Stimulated activated CD8-positive, alpha-beta memory T cell treated with anti-CD3 and anti-CD28 coated beads, Interleukin-7, amount 100 ng/mL, for 24 hours (primary cell): ENCODE measurements at regions not wholly inside any gene's neighbourhood (a gene's known extent, or its start where the extent isn't known, plus 50 kb on each side); places are given as distances from the start of the nearest gene placed in this dataset.
A peak's percentile ranks its signal among the peaks of the same experiment; 100 is the strongest.
"Not testable (repeated sequence)": the region's sequence is repeated elsewhere in the genome, so short reads cannot be mapped to it uniquely, and the experiment has no call there.

Source experiments
- DNase-seq: peaks from one replicate; pipeline ENCODE4 v3.0.0-alpha.2; 2020; ENCODE audit warnings: low read depth

- DNase-seq = no peak
These were observed 1149.1 kb downstream of the VRK1 start for GRCh38 chr14:97946240-97946639.

GRCh38 chr14:97946641-97947040 lies 1149.5 kb downstream of the VRK1 start:
- DNase-seq = no peak

- no peak for DNase-seq
These were observed 1151.7 kb downstream of the VRK1 start for GRCh38 chr14:97948841-97949240.

- DNase-seq = no peak
These were observed 1159.6 kb downstream of the VRK1 start for GRCh38 chr14:97956581-97957340.

- DNase-seq = no peak
These were observed 1162.1 kb downstream of the VRK1 start for GRCh38 chr14:97959251-97959650.

- DNase-seq = no peak
These were observed 1163.3 kb downstream of the VRK1 start for GRCh38 chr14:97960436-97960835.

- no peak for DNase-seq
These were observed 1173.0 kb downstream of the VRK1 start for GRCh38 chr14:97970222-97970621.

- DNase-seq = no peak
These were observed 1178.0 kb downstream of the VRK1 start for GRCh38 chr14:97975216-97975615.

GRCh38 chr14:97975962-97976361 lies 1178.8 kb downstream of the VRK1 start:
- no peak for DNase-seq

- no peak for DNase-seq
These were observed 1179.7 kb downstream of the VRK1 start for GRCh38 chr14:97976861-97977260.

- peak; percentile 45 for DNase-seq
These were observed 1180.6 kb downstream of the VRK1 start for GRCh38 chr14:97977651-97978261.

GRCh38 chr14:97978341-97978740 lies 1181.2 kb downstream of the VRK1 start:
- DNase-seq = peak; percentile 62

- no peak for DNase-seq
These were observed 1196.4 kb downstream of the VRK1 start for GRCh38 chr14:97993508-97994019.

- no peak for DNase-seq
These were observed 1196.9 kb downstream of the VRK1 start for GRCh38 chr14:97994020-97994531.

- no peak for DNase-seq
These were observed 1197.9 kb downstream of the VRK1 start for GRCh38 chr14:97995038-97995437.

- DNase-seq = no peak
These were observed 1198.3 kb downstream of the VRK1 start for GRCh38 chr14:97995531-97995930.

GRCh38 chr14:98006008-98006407 lies 1208.8 kb downstream of the VRK1 start:
- no peak for DNase-seq

GRCh38 chr14:98008381-98009113 lies 1211.4 kb downstream of the VRK1 start:
- DNase-seq = no peak

- not testable (repeated sequence) for DNase-seq
These were observed 1212.0 kb downstream of the VRK1 start for GRCh38 chr14:98009177-98009576.

- DNase-seq = no peak
These were observed 1213.6 kb downstream of the VRK1 start for GRCh38 chr14:98010784-98011183.

- DNase-seq = no peak
These were observed 1217.9 kb downstream of the VRK1 start for GRCh38 chr14:98014851-98015615.

GRCh38 chr14:98015921-98016320 lies 1218.7 kb downstream of the VRK1 start:
- no peak for DNase-seq
